Stimulated activated CD8-positive, alpha-beta memory T cell treated with anti-CD3 and anti-CD28 coated beads, Interleukin-4, amount 100 ng/mL, for 48 hours (primary cell): ENCODE measurements at regions not wholly inside any gene's neighbourhood (a gene's known extent, or its start where the extent isn't known, plus 50 kb on each side); places are given as distances from the start of the nearest gene placed in this dataset.

ENCODE experiments used
- DNase-seq: peaks from one replicate; pipeline ENCODE4 v3.0.0-alpha.2; 2020

GRCh38 chr5:73997960-73998359, 372.0 kb downstream of the ARHGEF28 start:
- DNase-seq = no peak

- no peak for DNase-seq
Measured at GRCh38 chr5:73996151-73996755, 370.3 kb downstream of the ARHGEF28 start.

GRCh38 chr5:73994963-73995362, 369.0 kb downstream of the ARHGEF28 start:
- DNase-seq = no peak
